SK-N-MC (cell line): ENCODE measurements at regions not wholly inside any gene's neighbourhood (a gene's known extent, or its start where the extent isn't known, plus 50 kb on each side); places are given as distances from the start of the nearest gene placed in this dataset.

ENCODE experiments used
- EZH2 ChIP-seq: fragments of 200-600 bp; sonication (generic); IDR thresholded peaks from one replicate; pipeline ENCODE4 v1.6.1; 2017; ENCODE audit warnings: antibody characterized with exemption
- POLR2AphosphoS5 ChIP-seq: IDR thresholded peaks from 2 replicates; pipeline ENCODE4 v1.6.1; 2012; ENCODE audit warnings: mild to moderate bottlenecking, low read depth, low read length, borderline replicate concordance

GRCh38 chr6:1009103-1009502, 302.8 kb upstream of the FOXQ1 start:
- no peak for TF ChIP-seq POLR2AphosphoS5
- TF ChIP-seq EZH2, result no peak
